ENCODE measurements at regions not wholly inside any gene's neighbourhood (a gene's known extent, or its start where the extent isn't known, plus 50 kb on each side); places are given as distances from the start of the nearest gene placed in this dataset.

GRCh38 chr15:93837450-93837849, 393.9 kb upstream of the MCTP2 start:
- no peaks in the 10 kb centered on the region for H3K9me1 ChIP-seq (ENCODE audit: control insufficient read depth, insufficient read depth, low read length)
- no peak overlapping the region for H2AFZ ChIP-seq (ENCODE audit: low read depth, low read length)
- no peaks in the 10 kb centered on the region for H4K20me1 ChIP-seq (replicated peaks; ENCODE audit: control insufficient read depth, insufficient read depth, low read length)
- TF ChIP-seq ATF3 (IDR thresholded peaks at IDR 0.05) (no peak), ATF3 (CRISPR knock-in tag; conservative IDR thresholded peaks at IDR 0.05) (no peak), ZBTB9 (CRISPR knock-in tag; IDR thresholded peaks at IDR 0.05) (no peak), ZNF75A (CRISPR knock-in tag; IDR thresholded peaks at IDR 0.05) (no peak), FOXA1 (IDR thresholded peaks at IDR 0.05; ENCODE audit: borderline replicate concordance) (no peak), ZBTB26 (CRISPR knock-in tag; IDR thresholded peaks at IDR 0.05) (no peak), CBX3 (IDR thresholded peaks at IDR 0.05; ENCODE audit: borderline replicate concordance in 1 of 2, low read length in 2 of 2) (no peak), FOXP4 (CRISPR knock-in tag; IDR thresholded peaks at IDR 0.05; ENCODE audit: borderline replicate concordance) (no peak)
- no peak for FAIRE-seq
- ChIA-PET CTCF (ENCODE audit: low intra/inter-chr PET ratio) (no interaction called here), POLR2A (no interaction called here)
- no peak overlapping the region for H3K9ac ChIP-seq (ENCODE audit: insufficient read depth in 1 of 2, low read depth in 2 of 2, low read length in 2 of 2)
- no TSS peak for BruUV-seq (replicated peaks)
- no peak for DNase-seq (ENCODE audit: extremely low read depth in 1 of 4, low spot score in 3 of 4)
- H3K4me1 ChIP-seq (replicated peaks in 1 of 2; ENCODE audit: control insufficient read depth in 2 of 2, insufficient read depth in 2 of 2, low read length in 2 of 2): no peaks in the 10 kb centered on the region
- no peak for ATAC-seq
- 0% methylated on average over 3 of the region's 3 CpGs for WGBS (ENCODE audit: insufficient coverage, low coverage, missing lambda C conversion rate)
- no peaks in the 10 kb centered on the region for H3K9me3 ChIP-seq (replicated peaks; ENCODE audit: control insufficient read depth, insufficient read depth, low read depth, low read length)
- no peak overlapping the region for H3K27ac ChIP-seq (ENCODE audit: extremely low read depth, low read depth, low read length)
- H3K27me3 ChIP-seq (ENCODE audit: control insufficient read depth in 2 of 2, insufficient read depth in 2 of 2, low read length in 2 of 2): no peaks in the 10 kb centered on the region
- no peaks in the 10 kb centered on the region for H3K79me2 ChIP-seq (ENCODE audit: control insufficient read depth, insufficient read depth, low read length)
- no peak overlapping the region for H3K4me2 ChIP-seq (ENCODE audit: insufficient read depth, low read length)
- in situ Hi-C loops (cut with MboI) (no loop called here), intact Hi-C loops (cut with micrococcal nuclease) (no loop called here)
- H3K36me3 ChIP-seq (ENCODE audit: control insufficient read depth, insufficient read depth, low read length): no peaks in the 10 kb centered on the region
- H3K4me3 ChIP-seq: no peak overlapping the region

Data from K562 (cell line).